H1 (cell line): ENCODE measurements at regions not wholly inside any gene's neighbourhood (a gene's known extent, or its start where the extent isn't known, plus 50 kb on each side); places are given as distances from the start of the nearest gene placed in this dataset.

Source experiments
- CTCF ChIA-PET: fragments of 300-600 bp; sonication (Branson Sonifier 250); formaldehyde crosslinking; loops from one replicate; lab custom pipeline; 2021; ENCODE audit not compliant: partially characterized antibody; lab: Charles Lee
- POLR2A ChIA-PET: fragments of 300-600 bp; sonication (Branson Sonifier 250); formaldehyde crosslinking; loops from one replicate; lab custom pipeline; 2021; ENCODE audit warnings: inconsistent platforms; ENCODE audit not compliant: partially characterized antibody; lab: Charles Lee
- DNase-seq, 2 experiments: peaks; one replicate each; pipeline versions ENCODE4 v3.0.0 to v3.0.0-alpha.2; 2010 to 2022; ENCODE audit warnings: low spot score in 2 of 2, low read depth in 1 of 2, mixed read lengths in 1 of 2
- FAIRE-seq: peaks from 2 replicates; lab custom pipeline; 2011; peaks lifted over from hg19 to GRCh38; lab: Jason Lieb, UNC
- H2AFZ ChIP-seq: 2 replicates; pipeline ENCODE4 v1.8.1; 2012; ENCODE audit warnings: low read length, inconsistent platforms
- H2AK5ac ChIP-seq: 2 replicates; pipeline ENCODE4 v1.6.1; 2013; ENCODE audit warnings: low read depth, low read length
- H2BK120ac ChIP-seq: replicated peaks from 2 replicates; pipeline ENCODE3; 2013; ENCODE audit warnings: low read depth, low read length, inconsistent platforms
- H2BK12ac ChIP-seq: 2 replicates; pipeline ENCODE4 v1.6.1; 2013; ENCODE audit warnings: low read depth, low read length
- H2BK15ac ChIP-seq: 2 replicates; pipeline ENCODE4 v1.6.1; 2013; ENCODE audit warnings: low read length
- H2BK20ac ChIP-seq: 2 replicates; pipeline ENCODE4 v1.6.1; 2013; ENCODE audit warnings: low read length
- H2BK5ac ChIP-seq: 2 replicates; pipeline ENCODE4 v1.6.1; 2013; ENCODE audit warnings: low read depth, low read length
- H3K14ac ChIP-seq: 2 replicates; pipeline ENCODE4 v1.6.1; 2013; ENCODE audit warnings: inconsistent platforms; ENCODE audit not compliant: insufficient read length
- H3K18ac ChIP-seq: 2 replicates; pipeline ENCODE4 v1.6.1; 2013; ENCODE audit warnings: low read length; ENCODE audit errors: extremely low read depth
- H3K23ac ChIP-seq: 2 replicates; pipeline ENCODE4 v1.6.1; 2013; ENCODE audit warnings: inconsistent platforms; ENCODE audit not compliant: insufficient read length
- H3K23me2 ChIP-seq: 2 replicates; pipeline ENCODE4 v1.6.1; 2013; ENCODE audit warnings: low read depth, low read length
- H3K27ac ChIP-seq: 2 replicates; pipeline ENCODE4 v1.6.1; 2011; ENCODE audit warnings: low read depth, low read length, inconsistent platforms
- H3K27me3 ChIP-seq, 4 experiments: replicated peaks in 1 of 4; 1 replicate in 1 of 4; 2 replicates in 3 of 4; pipeline versions ENCODE4 v1.6.1 to v1.8.1; 2011 to 2013; ENCODE audit warnings: low read length in 3 of 4, mild to moderate bottlenecking in 3 of 4, inconsistent platforms in 2 of 4, mixed read lengths in 2 of 4, moderate library complexity in 1 of 4; ENCODE audit not compliant: control insufficient read depth in 3 of 4, insufficient read depth in 3 of 4; ENCODE audit errors: extremely low read depth in 1 of 4
- H3K36me3 ChIP-seq, 4 experiments: 2 replicates each; pipeline versions ENCODE4 v1.6.1 to v1.8.1; 2011 to 2013; ENCODE audit warnings: mild to moderate bottlenecking in 4 of 4, low read length in 3 of 4, moderate library complexity in 2 of 4, control low read depth in 1 of 4, inconsistent platforms in 1 of 4; ENCODE audit not compliant: insufficient read depth in 4 of 4, control insufficient read depth in 2 of 4
- H3K4ac ChIP-seq: replicated peaks from 2 replicates; pipeline ENCODE3; 2013; ENCODE audit warnings: low read length, low read depth, mixed read lengths, inconsistent platforms; ENCODE audit not compliant: insufficient read length
- H3K4me1 ChIP-seq, 4 experiments: replicated peaks in 1 of 4; 1 replicate in 1 of 4; 2 replicates in 3 of 4; pipeline versions ENCODE4 v1.6.1 to v1.8.1; 2011 to 2013; ENCODE audit warnings: low read length in 3 of 4, inconsistent platforms in 2 of 4, mixed read lengths in 1 of 4; ENCODE audit not compliant: insufficient read depth in 4 of 4, control insufficient read depth in 3 of 4
- H3K4me2 ChIP-seq, 2 experiments: 2 replicates each; pipeline versions ENCODE4 v1.6.1 to v1.8.1; 2011 to 2013; ENCODE audit warnings: low read depth in 2 of 2, low read length in 2 of 2, control low read depth in 1 of 2, inconsistent platforms in 1 of 2, mild to moderate bottlenecking in 1 of 2; ENCODE audit not compliant: insufficient read depth in 1 of 2
- H3K4me3 ChIP-seq, 4 experiments: fragments of 200-600, 300-600 bp in 1 of 4; sonication (generic), shearing (Covaris generic), sonication (Bioruptor Twin) in 1 of 4; 2 replicates each; pipeline versions ENCODE4 v1.5.1 to v1.8.1; 2011 to 2016; ENCODE audit warnings: low read length in 4 of 4, low read depth in 3 of 4, control low read depth in 2 of 4, inconsistent platforms in 2 of 4, mild to moderate bottlenecking in 2 of 4, mixed read lengths in 1 of 4, moderate library complexity in 1 of 4; ENCODE audit not compliant: insufficient read depth in 2 of 4; ENCODE audit errors: extremely low read depth in 1 of 4
- H3K56ac ChIP-seq: replicated peaks from 2 replicates; pipeline ENCODE3; 2013; ENCODE audit warnings: low read depth, mild to moderate bottlenecking, mixed read lengths, low read length, inconsistent platforms; ENCODE audit not compliant: insufficient read length
- H3K79me1 ChIP-seq: 2 replicates; pipeline ENCODE4 v1.6.1; 2013; ENCODE audit warnings: low read depth, low read length, control low read depth
- H3K79me2 ChIP-seq, 2 experiments: 2 replicates each; pipeline versions ENCODE4 v1.6.1 to v1.8.1; 2012 to 2013; ENCODE audit warnings: low read length in 2 of 2, mild to moderate bottlenecking in 2 of 2, inconsistent platforms in 1 of 2; ENCODE audit not compliant: insufficient read depth in 2 of 2, control insufficient read depth in 1 of 2
- H3K9ac ChIP-seq, 4 experiments: replicated peaks in 1 of 4; 1 replicate in 1 of 4; 2 replicates in 3 of 4; pipeline versions ENCODE4 v1.6.1 to v1.8.1; 2011 to 2013; ENCODE audit warnings: low read depth in 3 of 4, low read length in 3 of 4, control low read depth in 2 of 4, mild to moderate bottlenecking in 2 of 4, moderate library complexity in 2 of 4, inconsistent platforms in 1 of 4; ENCODE audit errors: extremely low read depth in 1 of 4
- H3K9me3 ChIP-seq, 2 experiments: 2 replicates each; pipeline versions ENCODE4 v1.6.1 to v1.8.1; 2012 to 2013; ENCODE audit warnings: mild to moderate bottlenecking in 2 of 2, moderate library complexity in 2 of 2, control low read depth in 1 of 2, inconsistent platforms in 1 of 2, low read depth in 1 of 2, low read length in 1 of 2, mixed read lengths in 1 of 2; ENCODE audit not compliant: insufficient read depth in 2 of 2
- H4K20me1 ChIP-seq, 2 experiments: replicated peaks in 1 of 2; 2 replicates each; pipeline versions ENCODE3 to v1.8.1; 2011 to 2013; ENCODE audit warnings: inconsistent platforms in 2 of 2, low read length in 2 of 2, mild to moderate bottlenecking in 1 of 2; ENCODE audit not compliant: insufficient read depth in 2 of 2, control insufficient read depth in 1 of 2
- H4K5ac ChIP-seq: 2 replicates; pipeline ENCODE4 v1.6.1; 2013; ENCODE audit warnings: low read length, low read depth, mixed read lengths, inconsistent platforms; ENCODE audit not compliant: insufficient read length
- H4K8ac ChIP-seq: 2 replicates; pipeline ENCODE4 v1.8.0; 2013; ENCODE audit warnings: mild to moderate bottlenecking, moderate library complexity, low read length, inconsistent platforms; ENCODE audit not compliant: insufficient read depth; ENCODE audit errors: extremely low read depth
- H4K91ac ChIP-seq: replicated peaks from 2 replicates; pipeline ENCODE3; 2013; ENCODE audit warnings: low read length, mixed read lengths, inconsistent platforms; ENCODE audit not compliant: insufficient read length
- CBX5 ChIP-seq: fragments of 300-800, 300-1000 bp; sonication (generic); IDR thresholded peaks from 2 replicates; pipeline ENCODE4 v1.7.1; 2016; ENCODE audit warnings: antibody characterized with exemption, low read length, low read depth
- CEBPB ChIP-seq: IDR thresholded peaks from 2 replicates; pipeline ENCODE4 v1.6.1; 2012; ENCODE audit warnings: low read depth, low read length
- EZH2 ChIP-seq: fragments of 200-600 bp; sonication (generic); IDR thresholded peaks from 2 replicates; pipeline ENCODE4 v1.7.1; 2012; ENCODE audit warnings: low read depth, mild to moderate bottlenecking, moderate library complexity, low read length, inconsistent platforms; ENCODE audit not compliant: severe bottlenecking
- JUN ChIP-seq: IDR thresholded peaks from 2 replicates; pipeline ENCODE4 v1.6.1; 2011; ENCODE audit warnings: low read depth, mild to moderate bottlenecking, improper control_type of control experiment, low read length
- MAFK ChIP-seq: IDR thresholded peaks from 2 replicates; pipeline ENCODE4 v1.6.1; 2012; ENCODE audit warnings: low read depth, mild to moderate bottlenecking, improper control_type of control experiment, low read length
- NRF1 ChIP-seq: IDR thresholded peaks from 2 replicates; pipeline ENCODE4 v1.6.1; 2011; ENCODE audit warnings: mild to moderate bottlenecking, low read depth, low read length, improper control_type of control experiment
- RBBP5 ChIP-seq: IDR thresholded peaks from 2 replicates; pipeline ENCODE4 v1.7.1; 2012; ENCODE audit warnings: low read depth, mild to moderate bottlenecking, inconsistent platforms, low read length, moderate library complexity, borderline replicate concordance
- RFX5 ChIP-seq: IDR thresholded peaks from 2 replicates; pipeline ENCODE4 v1.6.1; 2011; ENCODE audit warnings: low read depth, low read length, improper control_type of control experiment, borderline replicate concordance
- SIX5 ChIP-seq: IDR thresholded peaks from 2 replicates; pipeline ENCODE4 v1.6.1; 2011; ENCODE audit warnings: mild to moderate bottlenecking, low read depth, low read length
- ZNF274 ChIP-seq: IDR thresholded peaks from 2 replicates; pipeline ENCODE4 v1.7.0; 2012; ENCODE audit warnings: low read length, borderline replicate concordance; ENCODE audit errors: extremely low read depth
- WGBS, 2 experiments: shearing (Covaris generic) in 1 of 2; methylation state at CpG; one replicate each; pipeline versions ENCODE4 v1.1.6 to v1.1.7; 2013 to 2015; ENCODE audit warnings: low lambda C conversion rate in 2 of 2, mixed read lengths in 2 of 2, inconsistent platforms in 1 of 2, low coverage in 1 of 2, missing lambda C conversion rate in 1 of 2; ENCODE audit not compliant: insufficient replicate concordance in 2 of 2, insufficient coverage in 1 of 2, insufficient read length in 1 of 2; ENCODE audit errors: extremely low coverage in 1 of 2, missing lambda C conversion rate in 1 of 2; 5-methylcytosine and 5-hydroxymethylcytosine counted together
- TF ChIP-seq, protein P1 (sequence below): IDR thresholded peaks from 2 replicates; pipeline ENCODE4 v1.6.1; 2012; ENCODE audit warnings: inconsistent platforms
- TF ChIP-seq, protein P2 (sequence below), 3 experiments: IDR thresholded peaks; 1 replicate in 2 of 3; 2 replicates in 1 of 3; pipeline versions ENCODE4 v1.5.1 to v1.6.1; 2011; ENCODE audit warnings: low read length in 3 of 3, mild to moderate bottlenecking in 3 of 3, inconsistent platforms in 2 of 3, low read depth in 1 of 3, moderate library complexity in 1 of 3; ENCODE audit not compliant: insufficient read depth in 1 of 3; ENCODE audit errors: control extremely low read depth in 1 of 3

DNA sequence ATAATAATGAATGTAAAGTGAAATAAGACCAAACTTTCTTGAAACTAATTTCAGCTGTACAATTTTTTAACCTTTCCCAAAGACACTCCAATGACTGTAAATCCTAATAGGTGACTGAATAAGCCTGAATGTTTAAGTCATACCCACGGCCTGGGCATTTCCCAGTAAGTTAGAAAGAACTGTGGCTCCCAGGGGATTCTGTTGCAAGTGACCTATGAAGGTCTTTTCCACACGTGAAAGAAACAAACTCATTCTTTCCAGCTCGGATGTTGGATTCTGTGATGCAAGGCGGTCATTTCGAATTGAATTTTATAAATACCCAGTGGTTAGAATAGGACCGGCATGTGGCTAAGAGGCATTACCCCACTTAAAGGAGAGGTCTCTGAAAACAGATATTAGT lies 1134.4 kb downstream of the GALC start:
- Histone ChIP-seq H3K14ac (no peak overlapping the region), H2BK12ac (no peak overlapping the region), H2AK5ac (no peak overlapping the region), H3K27ac (no peak overlapping the region), H3K79me2 (no peaks in the 10 kb centered on the region), H3K56ac (no peak overlapping the region), H2AFZ (no peak overlapping the region), H3K79me1 (no peaks in the 10 kb centered on the region), H2BK5ac (no peak overlapping the region), H3K4me2 (no peak overlapping the region), H4K20me1 (no peaks in the 10 kb centered on the region), H4K5ac (no peak overlapping the region), H3K4me1 (no peaks in the 10 kb centered on the region), H3K4ac (no peak overlapping the region), H2BK20ac (no peak overlapping the region), H3K9ac (no peak overlapping the region), H3K4me3 (no peak overlapping the region), H4K8ac (no peak overlapping the region), H3K23me2 (no peaks in the 10 kb centered on the region), H2BK15ac (no peak overlapping the region), H3K23ac (no peak overlapping the region), H2BK120ac (no peak overlapping the region), H3K9me3 (no peaks in the 10 kb centered on the region), H3K18ac (no peak overlapping the region), H3K27me3 (no peaks in the 10 kb centered on the region), H4K91ac (no peak overlapping the region), H3K36me3 (no peaks in the 10 kb centered on the region)
- DNase-seq, result no peak
- 80% methylated on average over 6 of the region's 6 CpGs; no CpG with 5 or more reads in 1 of the 2 experiments for WGBS, 2 experiments
- POLR2A ChIA-PET, result interaction anchor here (0.6 kb wide), 2 partner anchors 61 to 1263 kb away, joined by 3 to 4 read pairs; no protein-coding TSS in a partner anchor
- no peak for FAIRE-seq
- CTCF ChIA-PET, result no interaction called here
- TF ChIP-seq RFX5 (no peak), RBBP5 (no peak), NRF1 (no peak), ZNF274 (no peak), MAFK (no peak), CEBPB (no peak), SIX5 (no peak), CBX5 (no peak), JUN (no peak), EZH2 (no peak)
- TF ChIP-seq, protein P1, sequence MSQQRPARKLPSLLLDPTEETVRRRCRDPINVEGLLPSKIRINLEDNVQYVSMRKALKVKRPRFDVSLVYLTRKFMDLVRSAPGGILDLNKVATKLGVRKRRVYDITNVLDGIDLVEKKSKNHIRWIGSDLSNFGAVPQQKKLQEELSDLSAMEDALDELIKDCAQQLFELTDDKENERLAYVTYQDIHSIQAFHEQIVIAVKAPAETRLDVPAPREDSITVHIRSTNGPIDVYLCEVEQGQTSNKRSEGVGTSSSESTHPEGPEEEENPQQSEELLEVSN, result no peak
- TF ChIP-seq, protein P2, sequence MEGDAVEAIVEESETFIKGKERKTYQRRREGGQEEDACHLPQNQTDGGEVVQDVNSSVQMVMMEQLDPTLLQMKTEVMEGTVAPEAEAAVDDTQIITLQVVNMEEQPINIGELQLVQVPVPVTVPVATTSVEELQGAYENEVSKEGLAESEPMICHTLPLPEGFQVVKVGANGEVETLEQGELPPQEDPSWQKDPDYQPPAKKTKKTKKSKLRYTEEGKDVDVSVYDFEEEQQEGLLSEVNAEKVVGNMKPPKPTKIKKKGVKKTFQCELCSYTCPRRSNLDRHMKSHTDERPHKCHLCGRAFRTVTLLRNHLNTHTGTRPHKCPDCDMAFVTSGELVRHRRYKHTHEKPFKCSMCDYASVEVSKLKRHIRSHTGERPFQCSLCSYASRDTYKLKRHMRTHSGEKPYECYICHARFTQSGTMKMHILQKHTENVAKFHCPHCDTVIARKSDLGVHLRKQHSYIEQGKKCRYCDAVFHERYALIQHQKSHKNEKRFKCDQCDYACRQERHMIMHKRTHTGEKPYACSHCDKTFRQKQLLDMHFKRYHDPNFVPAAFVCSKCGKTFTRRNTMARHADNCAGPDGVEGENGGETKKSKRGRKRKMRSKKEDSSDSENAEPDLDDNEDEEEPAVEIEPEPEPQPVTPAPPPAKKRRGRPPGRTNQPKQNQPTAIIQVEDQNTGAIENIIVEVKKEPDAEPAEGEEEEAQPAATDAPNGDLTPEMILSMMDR (IDR thresholded peaks at IDR 0.05; ENCODE audit: control extremely low read depth in 1 of 3, insufficient read depth in 1 of 3, low read depth in 1 of 3, low read length in 3 of 3), result no peak
